ENCODE measurements at regions not wholly inside any gene's neighbourhood (a gene's known extent, or its start where the extent isn't known, plus 50 kb on each side); places are given as distances from the start of the nearest gene placed in this dataset.

GRCh38 chr9:108720191-108720642 is 135.6 kb downstream of the ACTL7B start:
- Histone ChIP-seq H3K4me3 (ENCODE audit: low read depth in 1 of 3, low read length in 3 of 3) (no peak overlapping the region), H3K9ac (ENCODE audit: low read depth in 1 of 2, low read length in 2 of 2) (no peak overlapping the region), H3K9me3 (ENCODE audit: control insufficient read depth in 4 of 4, low read length in 3 of 4) (no peaks in the 10 kb centered on the region), H3K27me3 (ENCODE audit: control insufficient read depth in 4 of 4, insufficient read depth in 4 of 4, low read length in 3 of 4) (no peaks in the 10 kb centered on the region), H3K27ac (ENCODE audit: low read depth in 1 of 2, low read length in 2 of 2) (no peak overlapping the region), H3K4me1 (ENCODE audit: control insufficient read depth in 4 of 4, insufficient read depth in 4 of 4, low read length in 3 of 4) (no peaks in the 10 kb centered on the region), H3K36me3 (ENCODE audit: control insufficient read depth in 4 of 4, insufficient read depth in 3 of 4, low read depth in 1 of 4, low read length in 3 of 4) (no peaks in the 10 kb centered on the region)
- DNase-seq (ENCODE audit: low spot score): no peak
- no peak for TF ChIP-seq FOXA2 (IDR thresholded peaks at IDR 0.05)
- 78% methylated on average over 2 of the region's 2 CpGs for WGBS

DNA sequence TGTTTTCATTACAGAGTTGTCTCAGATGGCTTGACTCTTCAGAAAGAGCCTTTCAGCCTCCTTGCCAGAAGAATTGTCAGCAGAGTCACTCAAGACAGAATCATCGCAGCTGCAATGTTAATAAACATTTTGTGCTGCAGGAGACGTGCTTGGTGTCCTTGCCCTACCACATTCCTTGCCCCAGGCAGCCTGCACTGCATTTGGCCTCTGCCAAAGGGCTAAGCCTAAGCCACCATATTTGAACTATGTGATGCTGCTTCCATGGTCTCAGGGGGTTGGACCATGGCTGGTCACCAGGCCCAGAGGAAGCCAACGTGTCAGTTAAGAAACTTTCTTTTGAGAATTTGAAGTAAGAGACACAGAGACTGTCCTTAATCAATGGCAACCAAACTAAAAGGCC is 145.4 kb downstream of the ACTL7B start:
- H3K9ac ChIP-seq (ENCODE audit: low read depth in 1 of 2, low read length in 2 of 2): no peak overlapping the region
- no peak overlapping the region for H3K4me3 ChIP-seq (ENCODE audit: low read depth in 1 of 3, low read length in 3 of 3)
- TF ChIP-seq FOXA1 (IDR thresholded peaks at IDR 0.05): no peak
- no peak for TF ChIP-seq GABPA (IDR thresholded peaks at IDR 0.05 in 1 of 2, conservative IDR thresholded peaks at IDR 0.05 in 1 of 2)
- TF ChIP-seq HNF4A (conservative IDR thresholded peaks at IDR 0.05): no peak
- no peak for TF ChIP-seq JUND (IDR thresholded peaks at IDR 0.05)
- no peak for TF ChIP-seq MAX (IDR thresholded peaks at IDR 0.05)
- TF ChIP-seq TAF1 (conservative IDR thresholded peaks at IDR 0.05): no peak
- TF ChIP-seq RAD21 (IDR thresholded peaks at IDR 0.05): no peak
- TF ChIP-seq, protein P1, sequence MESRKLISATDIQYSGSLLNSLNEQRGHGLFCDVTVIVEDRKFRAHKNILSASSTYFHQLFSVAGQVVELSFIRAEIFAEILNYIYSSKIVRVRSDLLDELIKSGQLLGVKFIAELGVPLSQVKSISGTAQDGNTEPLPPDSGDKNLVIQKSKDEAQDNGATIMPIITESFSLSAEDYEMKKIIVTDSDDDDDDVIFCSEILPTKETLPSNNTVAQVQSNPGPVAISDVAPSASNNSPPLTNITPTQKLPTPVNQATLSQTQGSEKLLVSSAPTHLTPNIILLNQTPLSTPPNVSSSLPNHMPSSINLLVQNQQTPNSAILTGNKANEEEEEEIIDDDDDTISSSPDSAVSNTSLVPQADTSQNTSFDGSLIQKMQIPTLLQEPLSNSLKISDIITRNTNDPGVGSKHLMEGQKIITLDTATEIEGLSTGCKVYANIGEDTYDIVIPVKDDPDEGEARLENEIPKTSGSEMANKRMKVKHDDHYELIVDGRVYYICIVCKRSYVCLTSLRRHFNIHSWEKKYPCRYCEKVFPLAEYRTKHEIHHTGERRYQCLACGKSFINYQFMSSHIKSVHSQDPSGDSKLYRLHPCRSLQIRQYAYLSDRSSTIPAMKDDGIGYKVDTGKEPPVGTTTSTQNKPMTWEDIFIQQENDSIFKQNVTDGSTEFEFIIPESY (IDR thresholded peaks at IDR 0.05): no peak
- TF ChIP-seq CTCF (IDR thresholded peaks at IDR 0.05; ENCODE audit: low read depth, low read length, missing input control): no peak
- no peak for TF ChIP-seq SP1 (IDR thresholded peaks at IDR 0.05)
- no peak for TF ChIP-seq RXRA (IDR thresholded peaks at IDR 0.05)
- no peak for TF ChIP-seq HNF4G (IDR thresholded peaks at IDR 0.05)
- TF ChIP-seq NR2F2 (IDR thresholded peaks at IDR 0.05): no peak
- no peak for TF ChIP-seq YY1 (IDR thresholded peaks at IDR 0.05)
- TF ChIP-seq EGR1 (IDR thresholded peaks at IDR 0.05; ENCODE audit: low read depth in 2 of 2): no peak
- TF ChIP-seq FOXA2 (IDR thresholded peaks at IDR 0.05): no peak
- DNase-seq (ENCODE audit: low spot score): no peak
- no peaks in the 10 kb centered on the region for H3K27me3 ChIP-seq (ENCODE audit: control insufficient read depth in 4 of 4, insufficient read depth in 4 of 4, low read length in 3 of 4)
- H3K27ac ChIP-seq (ENCODE audit: low read depth in 1 of 2, low read length in 2 of 2): no peak overlapping the region
- 78% methylated on average over 3 of the region's 3 CpGs for WGBS
- no peaks in the 10 kb centered on the region for H3K36me3 ChIP-seq (ENCODE audit: control insufficient read depth in 4 of 4, insufficient read depth in 3 of 4, low read depth in 1 of 4, low read length in 3 of 4)
- H3K4me1 ChIP-seq (ENCODE audit: control insufficient read depth in 4 of 4, insufficient read depth in 4 of 4, low read length in 3 of 4): no peaks in the 10 kb centered on the region
- H3K9me3 ChIP-seq (ENCODE audit: control insufficient read depth in 4 of 4, low read length in 3 of 4): no peaks in the 10 kb centered on the region

- no peak for DNase-seq (ENCODE audit: low spot score)
- H3K36me3 ChIP-seq (ENCODE audit: control insufficient read depth in 4 of 4, insufficient read depth in 3 of 4, low read depth in 1 of 4, low read length in 3 of 4): no peaks in the 10 kb centered on the region
- 81% methylated on average over 1 of the region's 1 CpG for WGBS
- TF ChIP-seq JUND (IDR thresholded peaks at IDR 0.05) (no peak), GABPA (IDR thresholded peaks at IDR 0.05 in 1 of 2, conservative IDR thresholded peaks at IDR 0.05 in 1 of 2) (no peak), FOXA2 (IDR thresholded peaks at IDR 0.05) (no peak), EGR1 (IDR thresholded peaks at IDR 0.05; ENCODE audit: low read depth in 2 of 2) (no peak), HNF4G (IDR thresholded peaks at IDR 0.05) (no peak), FOXA1 (IDR thresholded peaks at IDR 0.05) (no peak), NR2F2 (IDR thresholded peaks at IDR 0.05) (no peak), MAX (IDR thresholded peaks at IDR 0.05) (no peak), HNF4A (conservative IDR thresholded peaks at IDR 0.05) (no peak), YY1 (IDR thresholded peaks at IDR 0.05) (no peak)
- TF ChIP-seq, protein P2, sequence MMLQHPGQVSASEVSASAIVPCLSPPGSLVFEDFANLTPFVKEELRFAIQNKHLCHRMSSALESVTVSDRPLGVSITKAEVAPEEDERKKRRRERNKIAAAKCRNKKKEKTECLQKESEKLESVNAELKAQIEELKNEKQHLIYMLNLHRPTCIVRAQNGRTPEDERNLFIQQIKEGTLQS (IDR thresholded peaks at IDR 0.05): no peak
- TF ChIP-seq, protein P3, sequence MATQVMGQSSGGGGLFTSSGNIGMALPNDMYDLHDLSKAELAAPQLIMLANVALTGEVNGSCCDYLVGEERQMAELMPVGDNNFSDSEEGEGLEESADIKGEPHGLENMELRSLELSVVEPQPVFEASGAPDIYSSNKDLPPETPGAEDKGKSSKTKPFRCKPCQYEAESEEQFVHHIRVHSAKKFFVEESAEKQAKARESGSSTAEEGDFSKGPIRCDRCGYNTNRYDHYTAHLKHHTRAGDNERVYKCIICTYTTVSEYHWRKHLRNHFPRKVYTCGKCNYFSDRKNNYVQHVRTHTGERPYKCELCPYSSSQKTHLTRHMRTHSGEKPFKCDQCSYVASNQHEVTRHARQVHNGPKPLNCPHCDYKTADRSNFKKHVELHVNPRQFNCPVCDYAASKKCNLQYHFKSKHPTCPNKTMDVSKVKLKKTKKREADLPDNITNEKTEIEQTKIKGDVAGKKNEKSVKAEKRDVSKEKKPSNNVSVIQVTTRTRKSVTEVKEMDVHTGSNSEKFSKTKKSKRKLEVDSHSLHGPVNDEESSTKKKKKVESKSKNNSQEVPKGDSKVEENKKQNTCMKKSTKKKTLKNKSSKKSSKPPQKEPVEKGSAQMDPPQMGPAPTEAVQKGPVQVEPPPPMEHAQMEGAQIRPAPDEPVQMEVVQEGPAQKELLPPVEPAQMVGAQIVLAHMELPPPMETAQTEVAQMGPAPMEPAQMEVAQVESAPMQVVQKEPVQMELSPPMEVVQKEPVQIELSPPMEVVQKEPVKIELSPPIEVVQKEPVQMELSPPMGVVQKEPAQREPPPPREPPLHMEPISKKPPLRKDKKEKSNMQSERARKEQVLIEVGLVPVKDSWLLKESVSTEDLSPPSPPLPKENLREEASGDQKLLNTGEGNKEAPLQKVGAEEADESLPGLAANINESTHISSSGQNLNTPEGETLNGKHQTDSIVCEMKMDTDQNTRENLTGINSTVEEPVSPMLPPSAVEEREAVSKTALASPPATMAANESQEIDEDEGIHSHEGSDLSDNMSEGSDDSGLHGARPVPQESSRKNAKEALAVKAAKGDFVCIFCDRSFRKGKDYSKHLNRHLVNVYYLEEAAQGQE (IDR thresholded peaks at IDR 0.05): no peak
- TF ChIP-seq, protein P1 (IDR thresholded peaks at IDR 0.05): no peak
Measured at GRCh38 chr9:108709997-108710396, 145.8 kb downstream of the ACTL7B start.

More at GRCh38 chr9:108709997-108710396, 145.8 kb downstream of the ACTL7B start:
- Histone ChIP-seq H3K4me1 (ENCODE audit: control insufficient read depth in 4 of 4, insufficient read depth in 4 of 4, low read length in 3 of 4) (no peaks in the 10 kb centered on the region), H3K27ac (ENCODE audit: low read depth in 1 of 2, low read length in 2 of 2) (no peak overlapping the region), H3K9me3 (ENCODE audit: control insufficient read depth in 4 of 4, low read length in 3 of 4) (no peaks in the 10 kb centered on the region), H3K9ac (ENCODE audit: low read depth in 1 of 2, low read length in 2 of 2) (no peak overlapping the region), H3K4me3 (ENCODE audit: low read depth in 1 of 3, low read length in 3 of 3) (no peak overlapping the region), H3K27me3 (ENCODE audit: control insufficient read depth in 4 of 4, insufficient read depth in 4 of 4, low read length in 3 of 4) (no peaks in the 10 kb centered on the region)
